Activated CD8-positive, alpha-beta memory T cell treated with anti-CD3 and anti-CD28 coated beads, Interleukin-2, amount 10 ng/mL, durations not matched to agents 7 days and 5 days (primary cell): ENCODE measurements at regions not wholly inside any gene's neighbourhood (a gene's known extent, or its start where the extent isn't known, plus 50 kb on each side); places are given as distances from the start of the nearest gene placed in this dataset.
"Not testable (repeated sequence)": the region's sequence is repeated elsewhere in the genome, so short reads cannot be mapped to it uniquely, and the experiment has no call there.

ENCODE experiments used
- ATAC-seq: fragments of 150-1000 bp; cut with Tn5 transposase; one replicate; pipeline ENCODE4 v1.10.0; 2021; ENCODE audit warnings: moderate library complexity
- CTCF ChIA-PET: fragments of 350-600 bp; sonication (Branson Sonifier 250); formaldehyde crosslinking; loops from one replicate; lab custom pipeline; 2021; ENCODE audit warnings: antibody characterized with exemption; lab: Charles Lee
- DNase-seq: peaks from one replicate; pipeline ENCODE4 v3.0.0-alpha.2; 2020
- H3K27ac Mint-ChIP-seq: one replicate; pipeline ENCODE4 v1.8.0; 2021; ENCODE audit warnings: mild to moderate bottlenecking, mixed read lengths
- H3K27me3 Mint-ChIP-seq: one replicate; pipeline ENCODE4 v1.8.0; 2021; ENCODE audit warnings: mixed read lengths
- H3K36me3 Mint-ChIP-seq: one replicate; pipeline ENCODE4 v1.8.0; 2021; ENCODE audit warnings: mild to moderate bottlenecking, mixed read lengths
- H3K4me1 Mint-ChIP-seq: one replicate; pipeline ENCODE4 v1.8.0; 2021; ENCODE audit warnings: mixed read lengths
- H3K4me3 Mint-ChIP-seq: one replicate; pipeline ENCODE4 v1.8.0; 2021; ENCODE audit warnings: mild to moderate bottlenecking, moderate library complexity, mixed read lengths
- H3K9me3 Mint-ChIP-seq: one replicate; pipeline ENCODE4 v1.8.0; 2022; ENCODE audit warnings: low read depth, mixed read lengths

- Mint-ChIP-seq H3K4me1 (no peaks in the 10 kb centered on the region), H3K27ac (no peak overlapping the region), H3K9me3 (peaks cover 11% of the 10 kb centered on the region), H3K36me3 (no peaks in the 10 kb centered on the region), H3K4me3 (no peak overlapping the region), H3K27me3 (no peaks in the 10 kb centered on the region)
- CTCF ChIA-PET = no interaction called here
- ATAC-seq (no peak), DNase-seq (no peak)
These were observed 556.1 kb downstream of the RWDD3 start for GRCh38 chr1:95790136-95790535.

GRCh38 chr1:95793893-95794292, 559.9 kb downstream of the RWDD3 start:
- ATAC-seq = no peak
- CTCF ChIA-PET = no interaction called here
- DNase-seq = no peak
- H3K9me3 Mint-ChIP-seq = peaks cover 4% of the 10 kb centered on the region
- no peaks in the 10 kb centered on the region for H3K27me3 Mint-ChIP-seq
- no peaks in the 10 kb centered on the region for H3K4me1 Mint-ChIP-seq
- no peak overlapping the region for H3K27ac Mint-ChIP-seq
- no peaks in the 10 kb centered on the region for H3K36me3 Mint-ChIP-seq
- no peak overlapping the region for H3K4me3 Mint-ChIP-seq

GRCh38 chr1:95797761-95798160, 563.8 kb downstream of the RWDD3 start:
- ATAC-seq, DNase-seq, H3K27me3 Mint-ChIP-seq, H3K27ac Mint-ChIP-seq, H3K4me1 Mint-ChIP-seq, H3K36me3 Mint-ChIP-seq, CTCF ChIA-PET, H3K4me3 Mint-ChIP-seq, H3K9me3 Mint-ChIP-seq: not testable (repeated sequence)

- Mint-ChIP-seq H3K4me3 (no peak overlapping the region), H3K27ac (no peak overlapping the region), H3K36me3 (no peaks in the 10 kb centered on the region), H3K27me3 (no peaks in the 10 kb centered on the region), H3K9me3 (peaks cover 9% of the 10 kb centered on the region), H3K4me1 (no peaks in the 10 kb centered on the region)
- CTCF ChIA-PET = no interaction called here
- DNase-seq (no peak), ATAC-seq (no peak)
These were observed 572.2 kb downstream of the RWDD3 start for GRCh38 chr1:95806171-95806570.

GRCh38 chr1:95809391-95809790, 575.4 kb downstream of the RWDD3 start:
- H3K36me3 Mint-ChIP-seq = no peaks in the 10 kb centered on the region
- no peak overlapping the region for H3K4me3 Mint-ChIP-seq
- H3K4me1 Mint-ChIP-seq = no peaks in the 10 kb centered on the region
- ATAC-seq (no peak), DNase-seq (no peak)
- no peaks in the 10 kb centered on the region for H3K27me3 Mint-ChIP-seq
- CTCF ChIA-PET = no interaction called here
- no peak overlapping the region for H3K27ac Mint-ChIP-seq
- peaks cover 11% of the 10 kb centered on the region for H3K9me3 Mint-ChIP-seq

- CTCF ChIA-PET = no interaction called here
- no peak overlapping the region for H3K27ac Mint-ChIP-seq
- no peaks in the 10 kb centered on the region for H3K27me3 Mint-ChIP-seq
- DNase-seq (no peak), ATAC-seq (no peak)
- peaks cover 11% of the 10 kb centered on the region for H3K9me3 Mint-ChIP-seq
- H3K4me3 Mint-ChIP-seq = no peak overlapping the region
- H3K36me3 Mint-ChIP-seq = no peaks in the 10 kb centered on the region
- no peaks in the 10 kb centered on the region for H3K4me1 Mint-ChIP-seq
These were observed 581.5 kb downstream of the RWDD3 start for GRCh38 chr1:95815511-95815910.

- no peak for DNase-seq
- no peaks in the 10 kb centered on the region for H3K4me1 Mint-ChIP-seq
- H3K9me3 Mint-ChIP-seq = peaks cover 4% of the 10 kb centered on the region
- H3K36me3 Mint-ChIP-seq = no peaks in the 10 kb centered on the region
- no peak overlapping the region for H3K27ac Mint-ChIP-seq
- H3K4me3 Mint-ChIP-seq = no peak overlapping the region
- no peaks in the 10 kb centered on the region for H3K27me3 Mint-ChIP-seq
- ATAC-seq = no peak
- CTCF ChIA-PET = no interaction called here
These were observed 595.5 kb downstream of the RWDD3 start for GRCh38 chr1:95829556-95829955.

GRCh38 chr1:95832370-95832769, 598.4 kb downstream of the RWDD3 start:
- Mint-ChIP-seq H3K27me3 (no peaks in the 10 kb centered on the region), H3K4me1 (no peaks in the 10 kb centered on the region), H3K4me3 (no peak overlapping the region), H3K27ac (no peak overlapping the region), H3K36me3 (no peaks in the 10 kb centered on the region), H3K9me3 (peaks cover 15% of the 10 kb centered on the region)
- CTCF ChIA-PET = no interaction called here
- ATAC-seq = no peak
- DNase-seq = no peak

GRCh38 chr1:95849439-95849838, 615.4 kb downstream of the RWDD3 start:
- Mint-ChIP-seq H3K36me3 (no peaks in the 10 kb centered on the region), H3K27ac (no peak overlapping the region), H3K27me3 (no peaks in the 10 kb centered on the region), H3K4me3 (no peak overlapping the region), H3K9me3 (peaks cover 2% of the 10 kb centered on the region), H3K4me1 (no peaks in the 10 kb centered on the region)
- ATAC-seq (no peak), DNase-seq (no peak)
- CTCF ChIA-PET = no interaction called here

- no peak for DNase-seq
- CTCF ChIA-PET = no interaction called here
- Mint-ChIP-seq H3K27ac (no peak overlapping the region), H3K9me3 (no peaks in the 10 kb centered on the region), H3K27me3 (no peaks in the 10 kb centered on the region), H3K36me3 (no peaks in the 10 kb centered on the region), H3K4me3 (no peak overlapping the region), H3K4me1 (no peaks in the 10 kb centered on the region)
- no peak for ATAC-seq
These were observed 616.2 kb downstream of the RWDD3 start for GRCh38 chr1:95850165-95850649.

- CTCF ChIA-PET = no interaction called here
- Mint-ChIP-seq H3K27me3 (no peaks in the 10 kb centered on the region), H3K36me3 (no peaks in the 10 kb centered on the region), H3K4me1 (no peaks in the 10 kb centered on the region), H3K4me3 (no peak overlapping the region), H3K27ac (no peak overlapping the region), H3K9me3 (no peaks in the 10 kb centered on the region)
- ATAC-seq (no peak), DNase-seq (no peak)
These were observed 616.8 kb downstream of the RWDD3 start for GRCh38 chr1:95850763-95851162.

- no peak overlapping the region for H3K27ac Mint-ChIP-seq
These were observed 618.6 kb downstream of the RWDD3 start for GRCh38 chr1:95852483-95853070.

GRCh38 chr1:95854457-95854856, 620.4 kb downstream of the RWDD3 start:
- DNase-seq (no peak), ATAC-seq (no peak)
- Mint-ChIP-seq H3K4me1 (no peaks in the 10 kb centered on the region), H3K27me3 (no peaks in the 10 kb centered on the region), H3K9me3 (no peaks in the 10 kb centered on the region), H3K36me3 (no peaks in the 10 kb centered on the region), H3K27ac (no peak overlapping the region), H3K4me3 (no peak overlapping the region)
- CTCF ChIA-PET = no interaction called here

More at GRCh38 chr1:95852483-95853070, 618.6 kb downstream of the RWDD3 start:
- no peak for ATAC-seq
- Mint-ChIP-seq H3K9me3 (no peaks in the 10 kb centered on the region), H3K36me3 (no peaks in the 10 kb centered on the region), H3K27me3 (no peaks in the 10 kb centered on the region), H3K4me1 (no peaks in the 10 kb centered on the region), H3K4me3 (no peak overlapping the region)
- DNase-seq = no peak
- CTCF ChIA-PET = no interaction called here

- H3K4me3 Mint-ChIP-seq = no peak overlapping the region
- no peaks in the 10 kb centered on the region for H3K4me1 Mint-ChIP-seq
- H3K36me3 Mint-ChIP-seq = no peaks in the 10 kb centered on the region
- ATAC-seq = no peak
- CTCF ChIA-PET = no interaction called here
- H3K9me3 Mint-ChIP-seq = peaks cover 17% of the 10 kb centered on the region
- no peaks in the 10 kb centered on the region for H3K27me3 Mint-ChIP-seq
- DNase-seq = no peak
- no peak overlapping the region for H3K27ac Mint-ChIP-seq
These were observed 629.1 kb downstream of the RWDD3 start for GRCh38 chr1:95863086-95863485.

- H3K27me3 Mint-ChIP-seq = no peaks in the 10 kb centered on the region
- no peak overlapping the region for H3K27ac Mint-ChIP-seq
- CTCF ChIA-PET = no interaction called here
- no peaks in the 10 kb centered on the region for H3K4me1 Mint-ChIP-seq
- no peak for ATAC-seq
- H3K36me3 Mint-ChIP-seq = no peaks in the 10 kb centered on the region
- no peak for DNase-seq
- no peak overlapping the region for H3K4me3 Mint-ChIP-seq
- peaks cover 13% of the 10 kb centered on the region for H3K9me3 Mint-ChIP-seq
These were observed 631.8 kb downstream of the RWDD3 start for GRCh38 chr1:95865769-95866168.
